Myocyte (in vitro differentiated cells): ENCODE measurements at regions not wholly inside any gene's neighbourhood (a gene's known extent, or its start where the extent isn't known, plus 50 kb on each side); places are given as distances from the start of the nearest gene placed in this dataset.
"Not testable (repeated sequence)": the region's sequence is repeated elsewhere in the genome, so short reads cannot be mapped to it uniquely, and the experiment has no call there.

Experiments used
- DNase-seq: peaks from one replicate; pipeline ENCODE4 v3.0.0-alpha.2; 2012; ENCODE audit warnings: low read depth

- no peak for DNase-seq
Measured at GRCh38 chr5:130845049-130845765, 319.8 kb downstream of the HINT1 start.

- DNase-seq: peak; percentile 23
Measured at GRCh38 chr5:130836729-130837649, 328.1 kb downstream of the HINT1 start.

- not testable (repeated sequence) for DNase-seq
Measured at GRCh38 chr5:130817598-130818384, 347.3 kb downstream of the HINT1 start.

GRCh38 chr5:130815246-130815645 is 349.8 kb downstream of the HINT1 start:
- no peak for DNase-seq

- DNase-seq: no peak
Measured at GRCh38 chr5:130808691-130809090, 356.4 kb downstream of the HINT1 start.

- DNase-seq: no peak
Measured at GRCh38 chr5:130805648-130806047, 359.4 kb downstream of the HINT1 start.

GRCh38 chr5:130805036-130805435 is 360.0 kb downstream of the HINT1 start:
- no peak for DNase-seq

- no peak for DNase-seq
Measured at GRCh38 chr5:130801963-130802362, 363.1 kb downstream of the HINT1 start.

GRCh38 chr5:130799015-130799414 is 366.0 kb downstream of the HINT1 start:
- no peak for DNase-seq

GRCh38 chr5:130797303-130797702 is 367.8 kb downstream of the HINT1 start:
- no peak for DNase-seq

GRCh38 chr5:130796902-130797301 is 368.2 kb downstream of the HINT1 start:
- peak; percentile 1 for DNase-seq

- DNase-seq: no peak
Measured at GRCh38 chr5:130796032-130796431, 369.0 kb downstream of the HINT1 start.

- DNase-seq: no peak
Measured at GRCh38 chr5:130795037-130795436, 370.0 kb downstream of the HINT1 start.

- no peak for DNase-seq
Measured at GRCh38 chr5:130777794-130778193, 387.3 kb downstream of the HINT1 start.

GRCh38 chr5:130773813-130774212 is 391.2 kb downstream of the HINT1 start:
- no peak for DNase-seq

- DNase-seq: peak; percentile 3
Measured at GRCh38 chr5:130762031-130762430, 403.0 kb downstream of the HINT1 start.

GRCh38 chr5:130759061-130759460 is 406.0 kb downstream of the HINT1 start:
- no peak for DNase-seq

- DNase-seq: peak; percentile 24
Measured at GRCh38 chr5:130747556-130747955, 417.5 kb downstream of the HINT1 start.

- DNase-seq: not testable (repeated sequence)
Measured at GRCh38 chr5:130746641-130747040, 418.4 kb downstream of the HINT1 start.

GRCh38 chr5:130743092-130743491 is 422.0 kb downstream of the HINT1 start:
- DNase-seq: no peak

- no peak for DNase-seq
Measured at GRCh38 chr5:130740047-130740569, 424.9 kb downstream of the HINT1 start.
